ENCODE measurements at regions not wholly inside any gene's neighbourhood (a gene's known extent, or its start where the extent isn't known, plus 50 kb on each side); places are given as distances from the start of the nearest gene placed in this dataset.

GRCh38 chr5:3194271-3194670 is 401.4 kb upstream of the IRX1 start:
- Mint-ChIP-seq H3K27ac (no peak overlapping the region), H3K9me3 (no peaks in the 10 kb centered on the region), H3K27me3 (ENCODE audit: insufficient read depth, low read depth, poor library complexity) (peaks cover 16% of the 10 kb centered on the region), H3K4me3 (no peak overlapping the region), H3K4me1 (peaks cover 34% of the 10 kb centered on the region), H3K36me3 (ENCODE audit: low read depth) (no peaks in the 10 kb centered on the region)
- Histone ChIP-seq H3K9me2 (ENCODE audit: insufficient read depth) (no peaks in the 10 kb centered on the region), H3K4me1 (ENCODE audit: insufficient read depth) (peaks cover 19% of the 10 kb centered on the region), H4K20me1 (replicated peaks; ENCODE audit: insufficient read depth) (no peaks in the 10 kb centered on the region), H2AFZ (peak overlapping the region; percentile 66; the same call in 1 of the 2 replicates), H3F3A (replicated peaks; ENCODE audit: low read depth) (no peaks in the 10 kb centered on the region), H3K4me3 (no peak overlapping the region), H3K4me2 (no peak overlapping the region; the same call in 1 of the 2 replicates), H3K27me3 (ENCODE audit: insufficient read depth) (peaks cover 25% of the 10 kb centered on the region), H3K79me2 (replicated peaks; ENCODE audit: insufficient read depth) (no peaks in the 10 kb centered on the region), H3K27ac (ENCODE audit: low read depth) (no peak overlapping the region), H3K36me3 (ENCODE audit: insufficient read depth) (no peaks in the 10 kb centered on the region)
- no peak for TF ChIP-seq JUNB (IDR thresholded peaks at IDR 0.05; ENCODE audit: unreplicated experiment)
- TF ChIP-seq STAT1 (IDR thresholded peaks at IDR 0.05; ENCODE audit: unreplicated experiment), result no peak
- TF ChIP-seq REST (IDR thresholded peaks at IDR 0.05; ENCODE audit: unreplicated experiment), result no peak
- TF ChIP-seq EZH2 (IDR thresholded peaks at IDR 0.05; ENCODE audit: low read depth, unreplicated experiment), result no peak
- DNase-seq (ENCODE audit: low spot score) (no peak), ATAC-seq (peak; percentile 22)

GRCh38 chr5:3191585-3191984 is 404.0 kb upstream of the IRX1 start:
- Histone ChIP-seq H3K4me3 (no peak overlapping the region), H3F3A (replicated peaks; ENCODE audit: low read depth) (no peaks in the 10 kb centered on the region), H3K27ac (ENCODE audit: low read depth) (no peak overlapping the region), H3K79me2 (replicated peaks; ENCODE audit: insufficient read depth) (no peaks in the 10 kb centered on the region), H3K4me2 (no peak overlapping the region), H3K27me3 (ENCODE audit: insufficient read depth) (peaks cover under 1% of the 10 kb centered on the region), H3K9me2 (ENCODE audit: insufficient read depth) (no peaks in the 10 kb centered on the region), H4K20me1 (replicated peaks; ENCODE audit: insufficient read depth) (no peaks in the 10 kb centered on the region), H2AFZ (no peak overlapping the region), H3K36me3 (ENCODE audit: insufficient read depth) (no peaks in the 10 kb centered on the region), H3K4me1 (ENCODE audit: insufficient read depth) (peaks cover 23% of the 10 kb centered on the region)
- ATAC-seq, result no peak
- no peaks in the 10 kb centered on the region for H3K36me3 Mint-ChIP-seq (ENCODE audit: low read depth)
- no peak overlapping the region for H3K4me3 Mint-ChIP-seq
- peaks cover 37% of the 10 kb centered on the region for H3K4me1 Mint-ChIP-seq
- no peaks in the 10 kb centered on the region for H3K9me3 Mint-ChIP-seq
- no peak for DNase-seq (ENCODE audit: low spot score)
- H3K27me3 Mint-ChIP-seq (ENCODE audit: insufficient read depth, low read depth, poor library complexity), result peaks cover 2% of the 10 kb centered on the region
- no peak overlapping the region for H3K27ac Mint-ChIP-seq
- TF ChIP-seq NANOG (IDR thresholded peaks at IDR 0.05; ENCODE audit: borderline replicate concordance), result no peak
- no peak for TF ChIP-seq EZH2 (IDR thresholded peaks at IDR 0.05; ENCODE audit: low read depth, unreplicated experiment)
- no peak for TF ChIP-seq EZH2phosphoT487 (IDR thresholded peaks at IDR 0.05; ENCODE audit: unreplicated experiment)
- TF ChIP-seq, protein P1, sequence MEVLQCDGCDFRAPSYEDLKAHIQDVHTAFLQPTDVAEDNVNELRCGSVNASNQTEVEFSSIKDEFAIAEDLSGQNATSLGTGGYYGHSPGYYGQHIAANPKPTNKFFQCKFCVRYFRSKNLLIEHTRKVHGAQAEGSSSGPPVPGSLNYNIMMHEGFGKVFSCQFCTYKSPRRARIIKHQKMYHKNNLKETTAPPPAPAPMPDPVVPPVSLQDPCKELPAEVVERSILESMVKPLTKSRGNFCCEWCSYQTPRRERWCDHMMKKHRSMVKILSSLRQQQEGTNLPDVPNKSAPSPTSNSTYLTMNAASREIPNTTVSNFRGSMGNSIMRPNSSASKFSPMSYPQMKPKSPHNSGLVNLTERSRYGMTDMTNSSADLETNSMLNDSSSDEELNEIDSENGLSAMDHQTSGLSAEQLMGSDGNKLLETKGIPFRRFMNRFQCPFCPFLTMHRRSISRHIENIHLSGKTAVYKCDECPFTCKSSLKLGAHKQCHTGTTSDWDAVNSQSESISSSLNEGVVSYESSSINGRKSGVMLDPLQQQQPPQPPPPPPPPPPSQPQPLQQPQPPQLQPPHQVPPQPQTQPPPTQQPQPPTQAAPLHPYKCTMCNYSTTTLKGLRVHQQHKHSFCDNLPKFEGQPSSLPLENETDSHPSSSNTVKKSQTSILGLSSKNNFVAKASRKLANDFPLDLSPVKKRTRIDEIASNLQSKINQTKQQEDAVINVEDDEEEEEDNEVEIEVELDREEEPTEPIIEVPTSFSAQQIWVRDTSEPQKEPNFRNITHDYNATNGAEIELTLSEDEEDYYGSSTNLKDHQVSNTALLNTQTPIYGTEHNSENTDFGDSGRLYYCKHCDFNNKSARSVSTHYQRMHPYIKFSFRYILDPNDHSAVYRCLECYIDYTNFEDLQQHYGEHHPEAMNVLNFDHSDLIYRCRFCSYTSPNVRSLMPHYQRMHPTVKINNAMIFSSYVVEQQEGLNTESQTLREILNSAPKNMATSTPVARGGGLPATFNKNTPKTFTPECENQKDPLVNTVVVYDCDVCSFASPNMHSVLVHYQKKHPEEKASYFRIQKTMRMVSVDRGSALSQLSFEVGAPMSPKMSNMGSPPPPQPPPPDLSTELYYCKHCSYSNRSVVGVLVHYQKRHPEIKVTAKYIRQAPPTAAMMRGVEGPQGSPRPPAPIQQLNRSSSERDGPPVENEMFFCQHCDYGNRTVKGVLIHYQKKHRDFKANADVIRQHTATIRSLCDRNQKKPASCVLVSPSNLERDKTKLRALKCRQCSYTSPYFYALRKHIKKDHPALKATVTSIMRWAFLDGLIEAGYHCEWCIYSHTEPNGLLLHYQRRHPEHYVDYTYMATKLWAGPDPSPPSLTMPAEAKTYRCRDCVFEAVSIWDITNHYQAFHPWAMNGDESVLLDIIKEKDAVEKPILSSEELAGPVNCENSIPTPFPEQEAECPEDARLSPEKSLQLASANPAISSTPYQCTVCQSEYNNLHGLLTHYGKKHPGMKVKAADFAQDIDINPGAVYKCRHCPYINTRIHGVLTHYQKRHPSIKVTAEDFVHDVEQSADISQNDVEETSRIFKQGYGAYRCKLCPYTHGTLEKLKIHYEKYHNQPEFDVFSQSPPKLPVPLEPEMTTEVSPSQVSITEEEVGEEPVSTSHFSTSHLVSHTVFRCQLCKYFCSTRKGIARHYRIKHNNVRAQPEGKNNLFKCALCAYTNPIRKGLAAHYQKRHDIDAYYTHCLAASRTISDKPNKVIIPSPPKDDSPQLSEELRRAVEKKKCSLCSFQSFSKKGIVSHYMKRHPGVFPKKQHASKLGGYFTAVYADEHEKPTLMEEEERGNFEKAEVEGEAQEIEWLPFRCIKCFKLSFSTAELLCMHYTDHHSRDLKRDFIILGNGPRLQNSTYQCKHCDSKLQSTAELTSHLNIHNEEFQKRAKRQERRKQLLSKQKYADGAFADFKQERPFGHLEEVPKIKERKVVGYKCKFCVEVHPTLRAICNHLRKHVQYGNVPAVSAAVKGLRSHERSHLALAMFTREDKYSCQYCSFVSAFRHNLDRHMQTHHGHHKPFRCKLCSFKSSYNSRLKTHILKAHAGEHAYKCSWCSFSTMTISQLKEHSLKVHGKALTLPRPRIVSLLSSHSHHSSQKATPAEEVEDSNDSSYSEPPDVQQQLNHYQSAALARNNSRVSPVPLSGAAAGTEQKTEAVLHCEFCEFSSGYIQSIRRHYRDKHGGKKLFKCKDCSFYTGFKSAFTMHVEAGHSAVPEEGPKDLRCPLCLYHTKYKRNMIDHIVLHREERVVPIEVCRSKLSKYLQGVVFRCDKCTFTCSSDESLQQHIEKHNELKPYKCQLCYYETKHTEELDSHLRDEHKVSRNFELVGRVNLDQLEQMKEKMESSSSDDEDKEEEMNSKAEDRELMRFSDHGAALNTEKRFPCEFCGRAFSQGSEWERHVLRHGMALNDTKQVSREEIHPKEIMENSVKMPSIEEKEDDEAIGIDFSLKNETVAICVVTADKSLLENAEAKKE (CRISPR knock-in tag; IDR thresholded peaks at IDR 0.05), result no peak
- no peak for TF ChIP-seq CREB1 (CRISPR knock-in tag; IDR thresholded peaks at IDR 0.05; ENCODE audit: low read depth)
- no peak for TF ChIP-seq STAT1 (IDR thresholded peaks at IDR 0.05; ENCODE audit: unreplicated experiment)
- TF ChIP-seq JUNB (IDR thresholded peaks at IDR 0.05; ENCODE audit: unreplicated experiment), result no peak
- no peak for TF ChIP-seq ZNF331 (CRISPR knock-in tag; IDR thresholded peaks at IDR 0.05; ENCODE audit: low read depth)
- no peak for TF ChIP-seq ZNF114 (CRISPR knock-in tag; IDR thresholded peaks at IDR 0.05)
- TF ChIP-seq, protein P2, sequence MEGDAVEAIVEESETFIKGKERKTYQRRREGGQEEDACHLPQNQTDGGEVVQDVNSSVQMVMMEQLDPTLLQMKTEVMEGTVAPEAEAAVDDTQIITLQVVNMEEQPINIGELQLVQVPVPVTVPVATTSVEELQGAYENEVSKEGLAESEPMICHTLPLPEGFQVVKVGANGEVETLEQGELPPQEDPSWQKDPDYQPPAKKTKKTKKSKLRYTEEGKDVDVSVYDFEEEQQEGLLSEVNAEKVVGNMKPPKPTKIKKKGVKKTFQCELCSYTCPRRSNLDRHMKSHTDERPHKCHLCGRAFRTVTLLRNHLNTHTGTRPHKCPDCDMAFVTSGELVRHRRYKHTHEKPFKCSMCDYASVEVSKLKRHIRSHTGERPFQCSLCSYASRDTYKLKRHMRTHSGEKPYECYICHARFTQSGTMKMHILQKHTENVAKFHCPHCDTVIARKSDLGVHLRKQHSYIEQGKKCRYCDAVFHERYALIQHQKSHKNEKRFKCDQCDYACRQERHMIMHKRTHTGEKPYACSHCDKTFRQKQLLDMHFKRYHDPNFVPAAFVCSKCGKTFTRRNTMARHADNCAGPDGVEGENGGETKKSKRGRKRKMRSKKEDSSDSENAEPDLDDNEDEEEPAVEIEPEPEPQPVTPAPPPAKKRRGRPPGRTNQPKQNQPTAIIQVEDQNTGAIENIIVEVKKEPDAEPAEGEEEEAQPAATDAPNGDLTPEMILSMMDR (conservative IDR thresholded peaks at IDR 0.05; ENCODE audit: low read depth in 2 of 2), result no peak
